ENCODE measurements at regions not wholly inside any gene's neighbourhood (a gene's known extent, or its start where the extent isn't known, plus 50 kb on each side); places are given as distances from the start of the nearest gene placed in this dataset.

DNA sequence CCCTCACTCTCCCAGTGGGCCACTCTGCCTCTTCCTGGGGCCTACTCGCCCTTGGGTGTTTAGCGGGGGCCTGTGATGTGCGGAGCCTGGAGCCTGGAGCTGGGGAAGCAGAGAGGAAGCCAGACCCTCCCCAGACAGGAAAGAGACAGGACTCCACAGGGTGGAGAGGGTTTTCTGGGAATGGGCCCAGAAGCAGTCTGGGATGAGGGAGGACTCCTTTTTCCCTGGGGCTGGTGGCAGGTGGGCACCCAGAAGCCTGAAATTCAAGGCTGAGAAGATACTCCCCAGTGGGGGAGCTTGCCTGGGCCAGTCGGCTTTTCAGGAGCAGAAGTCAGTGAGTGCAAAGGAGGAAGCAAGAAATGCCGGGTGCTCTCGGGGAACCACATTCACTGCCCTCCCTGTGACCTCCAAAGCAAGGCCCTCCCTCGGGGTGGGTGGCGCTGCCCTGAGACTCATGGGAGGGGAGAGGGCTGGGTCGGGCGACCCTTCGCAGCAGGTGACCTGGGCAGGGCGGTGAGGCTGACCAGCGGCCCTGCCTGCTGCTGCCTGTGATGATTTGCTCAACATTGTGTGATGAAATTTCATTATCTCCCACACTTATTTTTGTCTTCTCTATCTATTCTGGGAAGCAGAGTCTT is 1377.4 kb downstream of the BRD1 start:
- TF ChIP-seq, protein P1, sequence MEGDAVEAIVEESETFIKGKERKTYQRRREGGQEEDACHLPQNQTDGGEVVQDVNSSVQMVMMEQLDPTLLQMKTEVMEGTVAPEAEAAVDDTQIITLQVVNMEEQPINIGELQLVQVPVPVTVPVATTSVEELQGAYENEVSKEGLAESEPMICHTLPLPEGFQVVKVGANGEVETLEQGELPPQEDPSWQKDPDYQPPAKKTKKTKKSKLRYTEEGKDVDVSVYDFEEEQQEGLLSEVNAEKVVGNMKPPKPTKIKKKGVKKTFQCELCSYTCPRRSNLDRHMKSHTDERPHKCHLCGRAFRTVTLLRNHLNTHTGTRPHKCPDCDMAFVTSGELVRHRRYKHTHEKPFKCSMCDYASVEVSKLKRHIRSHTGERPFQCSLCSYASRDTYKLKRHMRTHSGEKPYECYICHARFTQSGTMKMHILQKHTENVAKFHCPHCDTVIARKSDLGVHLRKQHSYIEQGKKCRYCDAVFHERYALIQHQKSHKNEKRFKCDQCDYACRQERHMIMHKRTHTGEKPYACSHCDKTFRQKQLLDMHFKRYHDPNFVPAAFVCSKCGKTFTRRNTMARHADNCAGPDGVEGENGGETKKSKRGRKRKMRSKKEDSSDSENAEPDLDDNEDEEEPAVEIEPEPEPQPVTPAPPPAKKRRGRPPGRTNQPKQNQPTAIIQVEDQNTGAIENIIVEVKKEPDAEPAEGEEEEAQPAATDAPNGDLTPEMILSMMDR (IDR thresholded peaks at IDR 0.05; ENCODE audit: low read depth, low read length) = no peak
- no peak for DNase-seq (ENCODE audit: extremely low read depth, low read depth)

DNA sequence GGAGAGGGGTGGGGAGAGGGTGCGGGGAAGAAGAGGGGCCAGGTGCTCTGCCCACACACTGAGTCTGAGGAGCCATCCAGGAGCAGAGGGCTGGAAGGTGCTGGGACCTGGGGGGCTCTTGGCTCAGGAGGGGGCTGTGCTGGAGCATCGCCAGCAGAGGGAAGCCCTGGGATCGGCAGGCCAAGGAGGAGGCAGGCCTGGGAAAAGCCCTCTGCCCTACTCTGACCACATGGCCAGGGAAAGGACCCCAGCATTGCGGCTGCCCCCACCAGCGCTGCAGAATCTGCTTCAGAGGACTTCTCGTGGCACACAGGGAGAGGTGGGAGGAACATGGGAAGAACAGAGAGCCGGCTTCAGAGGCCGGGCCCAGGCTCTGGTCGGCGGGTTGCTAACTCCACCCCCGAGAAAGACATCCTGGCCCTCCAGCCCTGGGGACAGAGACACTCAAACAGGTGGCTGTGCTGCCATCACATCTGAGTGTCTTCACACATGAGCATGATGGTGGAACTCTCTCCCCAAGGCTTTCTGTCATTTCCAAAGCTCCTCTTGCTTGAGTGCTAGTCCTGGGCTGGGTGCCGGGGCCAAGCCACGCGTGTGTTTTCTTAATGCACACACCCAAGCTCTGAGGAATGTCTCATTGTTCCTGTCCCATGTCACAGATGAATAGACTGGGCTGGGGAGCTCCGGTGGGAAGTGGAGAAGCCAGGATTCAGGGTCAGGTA is 1378.0 kb downstream of the BRD1 start:
- TF ChIP-seq, protein P1 (IDR thresholded peaks at IDR 0.05; ENCODE audit: low read depth, low read length) = no peak
- no peak for DNase-seq (ENCODE audit: extremely low read depth, low read depth)

DNA sequence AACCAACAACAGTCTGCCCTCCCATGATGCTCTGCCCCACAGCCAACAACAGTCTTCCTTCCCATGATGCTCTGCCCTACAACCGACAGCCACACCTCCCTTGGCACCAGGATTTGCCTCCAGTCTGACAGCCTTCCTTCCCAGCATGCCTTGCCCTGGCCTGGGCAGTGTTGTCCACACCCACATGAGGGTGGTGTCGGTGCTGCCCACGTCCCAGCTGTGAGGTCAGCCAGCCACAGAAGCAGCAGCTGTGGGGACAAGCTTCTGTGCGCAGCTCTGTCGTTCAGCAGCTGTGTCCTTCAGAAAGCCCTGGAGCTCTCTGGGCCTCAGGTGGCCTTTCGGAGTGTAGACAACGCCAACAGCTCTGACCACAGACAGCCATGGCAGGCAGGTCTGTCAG is 1378.9 kb downstream of the BRD1 start:
- no peak for DNase-seq (ENCODE audit: extremely low read depth, low read depth)

DNA sequence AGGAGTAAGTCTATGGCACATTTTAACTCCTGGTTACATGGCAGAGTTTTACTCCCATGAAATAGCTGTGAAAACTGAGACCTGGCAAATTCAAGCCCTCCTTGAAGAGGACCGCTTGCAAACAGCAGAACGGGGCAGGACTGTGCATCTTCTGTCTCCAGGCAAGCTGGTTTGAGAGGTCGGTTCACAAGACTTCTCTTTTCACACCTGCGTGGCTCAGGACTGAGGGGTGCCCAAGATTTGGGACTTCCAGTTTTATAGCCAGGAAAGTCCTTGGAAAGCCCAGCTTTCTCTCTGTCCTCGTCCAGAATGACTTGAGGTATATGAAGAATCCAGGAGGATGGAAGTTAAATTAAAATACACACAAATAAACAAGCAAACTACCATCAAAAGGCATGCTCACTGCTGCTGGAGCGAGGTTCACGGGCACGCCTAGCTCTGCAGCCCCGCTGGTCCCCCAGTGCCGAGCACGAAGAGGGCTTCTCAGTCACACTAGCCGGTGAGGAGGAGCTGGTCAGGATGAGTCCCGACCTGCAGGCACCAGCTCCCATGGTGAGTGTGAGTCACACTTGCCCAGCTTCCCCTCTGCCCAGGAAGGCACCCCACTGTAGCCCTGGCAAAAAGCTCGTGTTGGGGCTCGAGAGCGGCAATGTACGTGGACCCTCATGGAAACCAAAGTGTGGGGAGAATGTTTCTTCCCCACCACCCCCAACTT is 1382.4 kb downstream of the BRD1 start:
- no peak for DNase-seq (ENCODE audit: extremely low read depth, low read depth)
- TF ChIP-seq, protein P1 (IDR thresholded peaks at IDR 0.05; ENCODE audit: low read depth, low read length) = no peak

More for the DNA sequence above, 1378.9 kb downstream of the BRD1 start:
- TF ChIP-seq, protein P1 (IDR thresholded peaks at IDR 0.05; ENCODE audit: low read depth, low read length) = no peak

DNA sequence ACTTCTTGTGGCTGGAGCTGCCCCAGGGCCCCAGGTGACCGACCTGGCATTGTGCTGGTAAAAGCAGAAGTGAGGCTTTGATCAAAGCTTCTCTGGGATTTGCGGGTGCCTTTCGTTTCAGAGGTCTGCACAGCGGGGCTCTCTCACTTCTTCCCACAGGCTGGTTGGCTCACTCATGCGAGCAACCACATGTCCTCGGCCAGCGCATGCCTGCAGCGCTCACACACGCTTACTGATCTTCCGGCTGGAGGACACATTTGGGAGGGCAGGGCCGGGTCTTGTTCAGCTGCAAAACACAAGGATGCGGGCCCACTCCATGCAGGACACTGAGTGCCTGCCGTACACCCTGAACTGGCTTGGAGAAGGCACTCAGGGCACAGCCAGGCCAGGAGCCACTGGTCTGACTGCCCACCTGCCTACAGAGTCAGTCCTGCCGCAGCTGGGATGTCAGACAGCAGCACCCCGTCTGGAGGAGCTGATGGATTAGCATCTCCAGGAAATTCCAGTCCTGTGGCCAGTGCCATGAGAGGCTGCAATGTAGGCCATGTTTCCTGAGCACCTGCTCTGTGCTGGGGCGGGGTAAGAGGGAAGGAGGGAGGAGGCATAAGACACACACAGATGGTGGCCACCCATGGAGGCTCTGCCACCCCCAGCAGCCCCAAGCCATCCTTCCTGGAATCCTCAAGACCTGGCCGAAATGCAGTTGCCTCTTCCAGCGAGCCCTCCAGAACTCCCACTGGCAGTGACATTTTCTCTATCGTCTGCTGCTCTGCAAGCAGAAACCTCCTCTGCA is 1383.2 kb downstream of the BRD1 start:
- no peak for DNase-seq (ENCODE audit: extremely low read depth, low read depth)

DNA sequence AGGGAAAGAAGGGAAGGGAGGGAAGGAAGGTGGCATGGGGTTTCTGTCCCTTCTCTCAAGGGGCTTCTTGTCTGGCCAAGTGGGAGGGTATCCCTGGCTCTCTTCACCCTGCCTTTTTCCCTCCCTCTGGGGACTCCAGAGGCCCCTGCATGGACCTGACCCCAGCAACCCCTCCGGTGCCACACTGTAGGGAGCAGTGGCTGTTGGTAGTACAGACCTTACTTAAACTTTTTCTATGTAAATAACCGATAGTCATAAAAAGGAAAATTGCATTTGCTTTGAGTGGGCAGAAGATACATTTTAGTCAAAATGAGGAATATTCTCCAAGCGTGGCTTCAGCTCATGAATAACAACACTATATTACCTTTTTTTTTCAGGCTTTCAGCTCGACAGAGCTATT is 1384.0 kb downstream of the BRD1 start:
- DNase-seq (ENCODE audit: extremely low read depth, low read depth) = no peak
- TF ChIP-seq, protein P1 (IDR thresholded peaks at IDR 0.05; ENCODE audit: low read depth, low read length) = no peak

More for the DNA sequence above, 1383.2 kb downstream of the BRD1 start:
- TF ChIP-seq, protein P1 (IDR thresholded peaks at IDR 0.05; ENCODE audit: low read depth, low read length) = no peak
